ENCODE measurements at regions not wholly inside any gene's neighbourhood (a gene's known extent, or its start where the extent isn't known, plus 50 kb on each side); places are given as distances from the start of the nearest gene placed in this dataset.

DNA sequence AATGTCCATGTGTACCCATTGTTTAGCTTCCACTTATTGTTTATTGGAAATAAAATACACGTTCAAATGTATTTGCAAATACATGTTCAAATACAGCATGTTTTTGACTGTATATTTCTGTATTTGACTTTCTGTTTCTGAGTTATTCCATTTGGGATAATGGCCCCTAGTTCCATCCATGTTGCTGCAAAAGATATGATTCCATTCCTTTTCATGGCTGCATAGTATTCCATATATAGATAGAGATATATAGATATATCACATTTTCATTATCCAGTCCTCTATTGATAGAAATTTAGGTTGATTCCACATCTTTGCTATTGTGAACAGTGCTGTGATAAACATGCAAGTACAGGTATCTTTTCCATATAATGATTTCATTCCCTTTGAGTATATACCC, 241.4 kb upstream of the SOX2 start:
- Histone ChIP-seq H3F3A (ENCODE audit: control insufficient read depth, insufficient read depth) (no peaks in the 10 kb centered on the region), H3K9me2 (replicated peaks; ENCODE audit: control insufficient read depth, low read length) (no peaks in the 10 kb centered on the region), H3K4me3 (ENCODE audit: low read length) (no peak overlapping the region), H3K4me1 (ENCODE audit: control insufficient read depth, low read length) (peaks cover 9% of the 10 kb centered on the region), H3K27ac (ENCODE audit: low read depth, low read length) (no peak overlapping the region), H4K20me1 (ENCODE audit: control insufficient read depth, insufficient read depth, low read depth, low read length) (no peaks in the 10 kb centered on the region), H3K4me2 (ENCODE audit: low read length) (no peak overlapping the region), H3K9me3 (ENCODE audit: control insufficient read depth, insufficient read depth, low read length) (peaks cover 9% of the 10 kb centered on the region; the same call in 1 of the 2 replicates), H3K79me2 (ENCODE audit: control insufficient read depth, low read length) (no peaks in the 10 kb centered on the region), H3K36me3 (ENCODE audit: control insufficient read depth, low read length) (0 out of 2 replicates have a peak, but pooled peaks cover 2% of the 10 kb centered on the region), H3K27me3 (ENCODE audit: control insufficient read depth, low read length) (no peaks in the 10 kb centered on the region)
- no peak for TF ChIP-seq EZH2phosphoT487 (IDR thresholded peaks at IDR 0.05; ENCODE audit: borderline replicate concordance, low read length)
- no peak for TF ChIP-seq CTCF (IDR thresholded peaks at IDR 0.05; ENCODE audit: low read depth, low read length, poor library complexity, severe bottlenecking)

DNA sequence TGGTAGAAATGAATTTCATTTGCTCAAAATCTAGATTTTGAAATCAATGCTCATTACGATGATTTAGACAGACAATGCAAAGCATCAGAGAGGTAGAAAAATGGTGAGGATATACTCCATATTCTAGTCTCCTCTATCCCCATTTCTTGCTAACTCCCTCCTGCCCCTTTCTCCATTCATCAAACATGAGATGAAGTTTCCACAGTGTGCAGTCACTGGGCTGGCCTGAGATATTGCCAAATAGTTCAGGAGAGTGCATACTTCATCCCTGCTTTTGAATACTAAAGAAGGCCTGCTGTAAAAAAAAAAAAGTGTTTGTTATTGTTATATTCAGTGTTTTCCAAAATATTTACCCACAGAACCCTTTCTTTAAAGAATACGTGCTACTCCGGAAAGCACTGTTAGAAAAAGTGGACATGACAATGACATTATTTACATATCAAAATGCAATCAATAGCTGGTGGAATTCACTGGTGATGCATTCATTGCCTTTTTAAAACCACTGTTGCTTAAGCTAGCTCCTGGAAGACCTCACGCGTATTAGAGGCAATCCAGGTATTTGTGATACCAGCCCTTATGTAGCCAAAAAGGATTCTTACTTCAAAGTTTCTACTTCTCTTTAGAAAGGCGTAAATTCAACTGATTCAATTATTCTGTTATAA, 247.6 kb upstream of the SOX2 start:
- Histone ChIP-seq H3K27me3 (ENCODE audit: control insufficient read depth, low read length) (no peaks in the 10 kb centered on the region), H3K27ac (ENCODE audit: low read depth, low read length) (no peak overlapping the region), H3K9me2 (replicated peaks; ENCODE audit: control insufficient read depth, low read length) (no peaks in the 10 kb centered on the region), H3K4me3 (ENCODE audit: low read length) (no peak overlapping the region), H3F3A (ENCODE audit: control insufficient read depth, insufficient read depth) (no peaks in the 10 kb centered on the region), H3K36me3 (ENCODE audit: control insufficient read depth, low read length) (no peaks in the 10 kb centered on the region), H3K4me2 (ENCODE audit: low read length) (no peak overlapping the region), H3K79me2 (ENCODE audit: control insufficient read depth, low read length) (no peaks in the 10 kb centered on the region), H4K20me1 (ENCODE audit: control insufficient read depth, insufficient read depth, low read depth, low read length) (no peaks in the 10 kb centered on the region), H3K4me1 (ENCODE audit: control insufficient read depth, low read length) (peaks cover 6% of the 10 kb centered on the region), H3K9me3 (ENCODE audit: control insufficient read depth, insufficient read depth, low read length) (no peaks in the 10 kb centered on the region)
- TF ChIP-seq CTCF (IDR thresholded peaks at IDR 0.05; ENCODE audit: low read depth, low read length, poor library complexity, severe bottlenecking) (no peak), EZH2phosphoT487 (IDR thresholded peaks at IDR 0.05; ENCODE audit: borderline replicate concordance, low read length) (no peak)

DNA sequence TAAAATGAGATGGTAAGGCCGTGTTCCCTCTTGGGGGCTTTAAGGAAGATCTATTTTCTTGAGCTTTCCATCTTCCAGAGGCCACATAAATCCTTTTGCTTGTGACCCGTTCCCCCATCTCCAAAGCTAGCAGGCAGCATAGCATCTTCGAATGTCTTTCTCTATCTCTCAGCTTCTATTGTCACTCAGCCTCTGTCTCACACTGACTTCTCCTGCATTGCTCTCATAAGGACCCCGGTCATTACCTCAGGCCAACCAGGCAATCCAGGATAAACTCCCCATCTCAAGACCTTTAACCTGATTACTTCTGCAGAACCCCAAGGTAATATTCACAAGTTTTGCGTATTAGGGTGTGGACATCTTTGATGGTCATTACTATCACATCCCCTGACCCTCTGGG, 250.3 kb upstream of the SOX2 start:
- Histone ChIP-seq H3K4me2 (ENCODE audit: low read length) (no peak overlapping the region), H3K36me3 (ENCODE audit: control insufficient read depth, low read length) (peaks cover 3% of the 10 kb centered on the region; the same call in 1 of the 2 replicates), H3K27ac (ENCODE audit: low read depth, low read length) (no peak overlapping the region), H3F3A (ENCODE audit: control insufficient read depth, insufficient read depth) (peaks cover 4% of the 10 kb centered on the region; the same call in 1 of the 2 replicates), H3K9me2 (replicated peaks; ENCODE audit: control insufficient read depth, low read length) (no peaks in the 10 kb centered on the region), H3K79me2 (ENCODE audit: control insufficient read depth, low read length) (no peaks in the 10 kb centered on the region), H3K9me3 (ENCODE audit: control insufficient read depth, insufficient read depth, low read length) (no peaks in the 10 kb centered on the region), H3K4me3 (ENCODE audit: low read length) (no peak overlapping the region), H3K4me1 (ENCODE audit: control insufficient read depth, low read length) (peaks cover 34% of the 10 kb centered on the region), H3K27me3 (ENCODE audit: control insufficient read depth, low read length) (no peaks in the 10 kb centered on the region), H4K20me1 (ENCODE audit: control insufficient read depth, insufficient read depth, low read depth, low read length) (no peaks in the 10 kb centered on the region)
- TF ChIP-seq EZH2phosphoT487 (IDR thresholded peaks at IDR 0.05; ENCODE audit: borderline replicate concordance, low read length) (no peak), CTCF (IDR thresholded peaks at IDR 0.05; ENCODE audit: low read depth, low read length, poor library complexity, severe bottlenecking) (no peak)
